IMR-90 (cell line): ENCODE measurements at regions not wholly inside any gene's neighbourhood (a gene's known extent, or its start where the extent isn't known, plus 50 kb on each side); places are given as distances from the start of the nearest gene placed in this dataset.

ENCODE experiments used
- BHLHE40 ChIP-seq: fragments of 150-350 bp; IDR thresholded peaks from 2 replicates; pipeline ENCODE4 v1.6.1; 2016; ENCODE audit warnings: mild to moderate bottlenecking, low read depth, low read length
- CEBPB ChIP-seq: IDR thresholded peaks from 2 replicates; pipeline ENCODE4 v1.6.1; 2012; ENCODE audit warnings: low read depth, low read length, improper control_type of control experiment
- CTCF ChIP-seq: conservative IDR thresholded peaks from 2 replicates; pipeline ENCODE4 v1.5.1; 2012; ENCODE audit warnings: mild to moderate bottlenecking, low read depth, low read length, improper control_type of control experiment
- ELK1 ChIP-seq: fragments of 150-350 bp; IDR thresholded peaks from 2 replicates; pipeline ENCODE4 v1.6.1; 2016; ENCODE audit warnings: low read depth, mild to moderate bottlenecking, low read length, moderate library complexity, borderline replicate concordance
- MAZ ChIP-seq: IDR thresholded peaks from 2 replicates; pipeline ENCODE4 v1.6.1; 2012; ENCODE audit warnings: low read depth, mild to moderate bottlenecking, low read length, improper control_type of control experiment, moderate library complexity, borderline replicate concordance
- MXI1 ChIP-seq: IDR thresholded peaks from 2 replicates; pipeline ENCODE4 v1.6.1; 2012; ENCODE audit warnings: low read depth, mild to moderate bottlenecking, low read length, moderate library complexity, borderline replicate concordance
- NFE2L2 ChIP-seq: fragments of 150-350 bp; IDR thresholded peaks from 2 replicates; pipeline ENCODE4 v1.6.1; 2016; ENCODE audit warnings: low read depth, mild to moderate bottlenecking, low read length
- POLR2A ChIP-seq: IDR thresholded peaks from 2 replicates; pipeline ENCODE4 v1.6.1; 2012; ENCODE audit warnings: mild to moderate bottlenecking, low read depth, low read length
- RAD21 ChIP-seq: IDR thresholded peaks from 2 replicates; pipeline ENCODE4 v1.6.1; 2012; ENCODE audit warnings: low read length, improper control_type of control experiment
- RCOR1 ChIP-seq: IDR thresholded peaks from 2 replicates; pipeline ENCODE4 v1.6.1; 2012; ENCODE audit warnings: mild to moderate bottlenecking, low read length, improper control_type of control experiment; ENCODE audit not compliant: insufficient replicate concordance
- SMC3 ChIP-seq: fragments of 150-350 bp; IDR thresholded peaks from 2 replicates; pipeline ENCODE4 v1.6.1; 2016; ENCODE audit warnings: low read depth, mild to moderate bottlenecking, antibody characterized with exemption, low read length, moderate library complexity
- USF2 ChIP-seq: fragments of 150-350 bp; IDR thresholded peaks from 2 replicates; pipeline ENCODE4 v1.6.1; 2017; ENCODE audit warnings: mild to moderate bottlenecking, antibody characterized with exemption, low read length, low read depth

- no peak for TF ChIP-seq CTCF
- no peak for TF ChIP-seq POLR2A
- TF ChIP-seq RCOR1, result no peak
- no peak for TF ChIP-seq BHLHE40
- TF ChIP-seq ELK1, result no peak
- no peak for TF ChIP-seq RAD21
- no peak for TF ChIP-seq MAZ
- no peak for TF ChIP-seq SMC3
- TF ChIP-seq USF2, result no peak
- TF ChIP-seq CEBPB, result no peak
- TF ChIP-seq NFE2L2, result no peak
- TF ChIP-seq MXI1, result no peak
These were observed 410.8 kb downstream of the CDH11 start for GRCh38 chr16:64711026-64711425.
